HEK293T (cell line): ENCODE measurements at regions not wholly inside any gene's neighbourhood (a gene's known extent, or its start where the extent isn't known, plus 50 kb on each side); places are given as distances from the start of the nearest gene placed in this dataset.
"Not testable (repeated sequence)": the region's sequence is repeated elsewhere in the genome, so short reads cannot be mapped to it uniquely, and the experiment has no call there.

ENCODE experiments used
- CTCF ChIA-PET: fragments of 350-600 bp; formaldehyde crosslinking; extraction: SDS; loops from one replicate; lab custom pipeline; 2021; ENCODE audit warnings: antibody characterized with exemption, inconsistent platforms; lab: Yijun Ruan, JAX
- POLR2A ChIA-PET: fragments of 350-600 bp; formaldehyde crosslinking; extraction: SDS; loops from one replicate; lab custom pipeline; 2020; ENCODE audit warnings: antibody characterized with exemption, inconsistent platforms; lab: Yijun Ruan, JAX
- DNase-seq: peaks from one replicate; pipeline ENCODE4 v3.0.0; 2012; ENCODE audit warnings: mixed read lengths; ENCODE audit errors: extremely low spot score
- ARNT ChIP-seq: fragments of 450-650 bp; IDR thresholded peaks from 2 replicates; pipeline ENCODE4 v1.6.1; 2017; ENCODE audit warnings: mild to moderate bottlenecking
- BHLHE40 ChIP-seq: fragments of 450-650 bp; IDR thresholded peaks from 2 replicates; pipeline ENCODE4 v1.6.1; 2016; ENCODE audit warnings: mild to moderate bottlenecking, moderate library complexity, borderline replicate concordance
- CTBP1 ChIP-seq: fragments of 450-650 bp; IDR thresholded peaks from 2 replicates; pipeline ENCODE4 v1.6.1; 2016; ENCODE audit warnings: borderline replicate concordance
- ELF4 ChIP-seq: fragments of 450-650 bp; IDR thresholded peaks from 2 replicates; pipeline ENCODE4 v1.6.1; 2017; ENCODE audit warnings: antibody characterized with exemption
- FOXA1 ChIP-seq: fragments of 450-650 bp; IDR thresholded peaks from 2 replicates; pipeline ENCODE4 v1.6.1; 2016; ENCODE audit warnings: mild to moderate bottlenecking
- FOXK2 ChIP-seq: fragments of 450-650 bp; IDR thresholded peaks from 2 replicates; pipeline ENCODE4 v1.6.1; 2016; ENCODE audit warnings: mild to moderate bottlenecking
- FOXM1 ChIP-seq: fragments of 450-650 bp; IDR thresholded peaks from 2 replicates; pipeline ENCODE4 v1.6.1; 2017; ENCODE audit warnings: mild to moderate bottlenecking, borderline replicate concordance
- HDGF ChIP-seq: fragments of 450-650 bp; IDR thresholded peaks from 2 replicates; pipeline ENCODE4 v1.6.1; 2017; ENCODE audit warnings: antibody characterized with exemption, borderline replicate concordance
- L3MBTL2 ChIP-seq: fragments of 450-650 bp; conservative IDR thresholded peaks from 2 replicates; pipeline ENCODE4 v1.6.1; 2016; ENCODE audit warnings: mild to moderate bottlenecking
- LEF1 ChIP-seq: fragments of 450-650 bp; IDR thresholded peaks from 2 replicates; pipeline ENCODE4 v1.6.1; 2017; ENCODE audit warnings: mild to moderate bottlenecking, borderline replicate concordance
- NFRKB ChIP-seq: fragments of 450-650 bp; IDR thresholded peaks from 2 replicates; pipeline ENCODE4 v1.6.1; 2016; ENCODE audit warnings: mild to moderate bottlenecking, moderate library complexity
- SP1 ChIP-seq: fragments of 450-650 bp; IDR thresholded peaks from 2 replicates; pipeline ENCODE4 v1.6.1; 2017
- SUZ12 ChIP-seq: fragments of 450-650 bp; IDR thresholded peaks from 2 replicates; pipeline ENCODE4 v1.6.1; 2016; ENCODE audit warnings: mild to moderate bottlenecking
- TARDBP ChIP-seq: fragments of 450-650 bp; IDR thresholded peaks from 2 replicates; pipeline ENCODE4 v1.6.1; 2016
- ZNF384 ChIP-seq: fragments of 450-650 bp; IDR thresholded peaks from 2 replicates; pipeline ENCODE4 v1.6.1; 2016
- TF ChIP-seq, protein P1 (sequence below): fragments of 450-650 bp; IDR thresholded peaks from 2 replicates; pipeline ENCODE4 v1.6.1; 2016

DNA sequence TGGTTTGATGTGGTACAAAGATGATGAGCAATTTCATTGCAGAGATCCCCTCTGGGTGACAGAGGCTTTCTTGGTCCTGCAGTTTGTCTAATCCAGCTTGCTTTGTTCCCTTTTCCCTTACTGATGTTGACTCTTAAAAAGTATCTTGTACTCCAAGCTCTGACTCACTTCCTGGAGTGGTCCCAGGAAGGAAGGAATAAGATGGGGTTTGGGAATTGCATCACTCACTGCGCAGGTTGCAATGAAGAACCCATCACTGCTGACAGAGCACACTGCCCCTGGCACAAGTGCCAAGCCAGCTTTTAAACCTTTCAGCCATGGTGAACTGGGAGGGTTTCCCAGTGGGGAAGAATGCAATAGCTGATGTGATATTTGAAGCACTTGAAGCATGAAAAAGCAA, 662.2 kb upstream of the CTNND2 start:
- DNase-seq: no peak
- ChIA-PET CTCF (no interaction called here), POLR2A (no interaction called here)
- TF ChIP-seq FOXK2 (no peak), TARDBP (no peak), FOXA1 (no peak), L3MBTL2 (no peak), SUZ12 (no peak), FOXM1 (no peak), ZNF384 (no peak), ELF4 (no peak), SP1 (no peak), CTBP1 (no peak), ARNT (no peak), LEF1 (no peak), BHLHE40 (no peak), NFRKB (no peak), HDGF (no peak)
- TF ChIP-seq, protein P1, sequence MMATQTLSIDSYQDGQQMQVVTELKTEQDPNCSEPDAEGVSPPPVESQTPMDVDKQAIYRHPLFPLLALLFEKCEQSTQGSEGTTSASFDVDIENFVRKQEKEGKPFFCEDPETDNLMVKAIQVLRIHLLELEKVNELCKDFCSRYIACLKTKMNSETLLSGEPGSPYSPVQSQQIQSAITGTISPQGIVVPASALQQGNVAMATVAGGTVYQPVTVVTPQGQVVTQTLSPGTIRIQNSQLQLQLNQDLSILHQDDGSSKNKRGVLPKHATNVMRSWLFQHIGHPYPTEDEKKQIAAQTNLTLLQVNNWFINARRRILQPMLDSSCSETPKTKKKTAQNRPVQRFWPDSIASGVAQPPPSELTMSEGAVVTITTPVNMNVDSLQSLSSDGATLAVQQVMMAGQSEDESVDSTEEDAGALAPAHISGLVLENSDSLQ: no peak

DNA sequence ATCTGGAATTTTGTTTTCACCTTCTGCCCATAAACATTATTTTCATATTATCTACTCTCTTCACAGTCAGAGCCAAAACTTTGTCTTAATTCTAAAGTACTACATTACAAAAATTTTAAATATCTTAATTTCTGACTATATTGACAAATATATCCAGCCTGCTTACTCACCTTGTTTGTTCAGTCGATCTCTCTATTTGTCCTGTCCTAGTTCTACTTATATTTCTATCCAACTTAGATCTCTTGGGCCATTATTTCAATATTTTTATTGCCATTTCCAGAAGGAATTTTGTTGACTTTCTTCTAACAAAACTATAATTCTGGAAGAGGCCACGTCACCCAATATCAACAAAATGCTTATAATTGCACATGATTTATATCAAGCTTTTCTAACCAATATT, 652.8 kb upstream of the CTNND2 start:
- ChIA-PET CTCF (no interaction called here), POLR2A (no interaction called here)
- DNase-seq: no peak
- TF ChIP-seq FOXK2 (no peak), TARDBP (no peak), ELF4 (no peak), SP1 (no peak), L3MBTL2 (no peak)
- TF ChIP-seq, protein P1: no peak

DNA sequence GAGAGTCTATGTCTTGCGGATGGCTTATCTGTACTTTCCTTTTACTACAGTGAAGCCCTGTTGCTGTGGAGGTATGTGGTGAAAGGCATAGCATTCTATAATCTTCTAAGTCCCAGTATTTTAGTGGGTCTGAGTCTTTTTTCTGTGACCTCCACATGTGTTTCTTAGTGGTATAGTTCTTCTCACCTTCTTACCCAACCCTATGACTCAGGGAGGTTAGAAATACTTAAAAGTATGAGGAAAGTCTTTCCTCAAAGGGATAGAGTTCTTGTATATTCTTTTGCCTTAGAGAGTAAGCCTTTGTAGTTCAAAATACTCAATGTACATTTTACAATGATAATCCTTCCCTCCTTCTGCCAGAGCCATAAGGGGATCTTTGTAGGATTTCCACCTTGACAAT, 621.9 kb upstream of the CTNND2 start:
- DNase-seq: no peak
- no peak for TF ChIP-seq ELF4
- no peak for TF ChIP-seq NFRKB
- TF ChIP-seq SP1: no peak
- TF ChIP-seq, protein P1: no peak
- TF ChIP-seq BHLHE40: no peak
- TF ChIP-seq FOXM1: no peak
- TF ChIP-seq LEF1: no peak
- TF ChIP-seq FOXK2: no peak
- no peak for TF ChIP-seq FOXA1
- TF ChIP-seq CTBP1: no peak
- TF ChIP-seq SUZ12: no peak
- ChIA-PET POLR2A (no interaction called here), CTCF (no interaction called here)

DNA sequence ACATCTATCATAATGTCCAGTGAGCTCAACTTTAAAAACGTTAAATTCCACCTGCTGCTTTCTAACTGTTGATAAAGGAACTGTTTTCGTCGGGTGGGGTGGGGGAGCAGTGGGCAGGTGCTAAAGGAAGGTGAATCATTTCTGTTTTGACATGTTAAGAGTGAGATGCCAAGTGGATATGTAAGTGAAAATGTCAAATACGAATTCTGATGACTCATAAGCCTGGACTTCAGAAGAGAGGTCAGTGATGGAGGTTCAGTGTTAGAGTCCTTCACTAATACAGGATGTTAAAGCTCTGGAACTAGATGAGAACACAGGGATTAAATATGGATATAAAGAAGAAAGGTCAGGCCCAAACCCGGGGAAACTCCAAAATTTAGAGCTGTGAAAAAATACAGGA, 617.9 kb upstream of the CTNND2 start:
- DNase-seq: no peak
- POLR2A ChIA-PET: no interaction called here

DNA sequence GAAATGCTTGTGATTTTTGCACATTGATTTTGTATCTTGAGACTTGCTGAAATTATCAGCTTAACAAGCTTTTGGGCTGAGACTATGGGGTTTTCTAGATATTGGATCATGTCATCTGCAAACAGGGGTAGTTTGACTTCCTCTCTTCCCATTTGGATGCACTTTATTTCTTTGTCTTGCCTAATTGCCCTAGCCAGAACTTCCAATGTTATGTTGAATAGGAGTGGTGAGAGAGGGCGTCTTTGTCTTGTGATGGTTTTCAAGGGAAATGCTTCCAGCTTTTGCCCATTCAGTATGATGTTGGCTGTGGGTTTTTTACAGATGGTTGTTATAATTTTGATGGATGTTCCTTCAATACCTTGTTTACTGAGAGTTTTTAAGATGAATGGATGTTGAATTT, 600.7 kb upstream of the CTNND2 start:
- DNase-seq, CTCF ChIA-PET, POLR2A ChIA-PET: not testable (repeated sequence)

More for the DNA sequence above, 617.9 kb upstream of the CTNND2 start:
- CTCF ChIA-PET: no interaction called here
- TF ChIP-seq FOXM1: no peak
- no peak for TF ChIP-seq FOXK2
- TF ChIP-seq L3MBTL2: no peak
- no peak for TF ChIP-seq FOXA1
- no peak for TF ChIP-seq SUZ12
- TF ChIP-seq TARDBP: no peak
- TF ChIP-seq, protein P1: no peak
- TF ChIP-seq HDGF: no peak
- no peak for TF ChIP-seq BHLHE40
- TF ChIP-seq ELF4: no peak
- TF ChIP-seq CTBP1: no peak
- no peak for TF ChIP-seq SP1
- no peak for TF ChIP-seq ARNT
- TF ChIP-seq ZNF384: no peak
- TF ChIP-seq NFRKB: no peak
- no peak for TF ChIP-seq LEF1

DNA sequence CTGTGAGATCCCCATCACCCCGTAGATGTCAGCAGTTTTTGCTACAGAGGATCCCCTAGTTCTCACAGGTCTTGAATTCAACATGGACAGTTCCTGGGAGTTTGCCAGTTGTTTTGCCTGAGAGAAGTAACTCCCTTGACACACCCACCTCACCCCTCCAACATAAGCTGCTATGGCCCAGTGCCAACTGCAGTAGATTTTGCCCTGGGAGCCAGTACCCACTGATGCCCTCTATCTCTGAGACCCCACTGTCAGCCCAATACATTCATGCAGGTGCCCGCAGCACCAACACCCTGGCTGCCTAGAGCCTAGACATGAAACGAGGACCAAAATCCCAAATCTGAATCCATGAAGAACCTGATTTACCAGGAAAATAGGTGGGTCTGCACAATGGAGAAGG, 583.9 kb upstream of the CTNND2 start:
- ChIA-PET POLR2A (no interaction called here), CTCF (no interaction called here)
- TF ChIP-seq CTBP1 (no peak), ZNF384 (no peak), FOXM1 (no peak), TARDBP (no peak), NFRKB (no peak), FOXA1 (no peak), L3MBTL2 (no peak), ARNT (no peak), ELF4 (no peak)
- TF ChIP-seq, protein P1: no peak

More for the DNA sequence above, 583.9 kb upstream of the CTNND2 start:
- DNase-seq: no peak
